Neural progenitor cell (in vitro differentiated cells): ENCODE measurements at regions not wholly inside any gene's neighbourhood (a gene's known extent, or its start where the extent isn't known, plus 50 kb on each side); places are given as distances from the start of the nearest gene placed in this dataset.

Experiments used
- CTCF ChIP-seq: fragments of 200-600 bp; sonication (generic); IDR thresholded peaks from 2 replicates; pipeline ENCODE4 v1.5.1; 2017; ENCODE audit warnings: antibody characterized with exemption, mild to moderate bottlenecking
- EZH2 ChIP-seq: fragments of 200-600 bp; sonication (generic); IDR thresholded peaks from 2 replicates; pipeline ENCODE4 v1.6.1; 2017; ENCODE audit warnings: antibody characterized with exemption, mild to moderate bottlenecking, moderate library complexity

- no peak for TF ChIP-seq CTCF
- no peak for TF ChIP-seq EZH2
Observed at GRCh38 chr12:91922139-91922538, 223.5 kb downstream of the BTG1 start.
